K562 (cell line): ENCODE measurements at regions not wholly inside any gene's neighbourhood (a gene's known extent, or its start where the extent isn't known, plus 50 kb on each side); places are given as distances from the start of the nearest gene placed in this dataset.

Experiments
- ATAC-seq: fragments of 200-7000 bp; cut with Tn5 transposase; 3 replicates; pipeline ENCODE4 v1.9.1; 2020; ENCODE audit warnings: moderate library complexity
- BruUV-seq: library from RNA; stranded (reverse); fragments of 400-500 nt; replicated peaks from 2 replicates; lab custom pipeline; 2021; lab: Mats Ljungman, UMichigan
- CTCF ChIA-PET: fragments of 300-600 bp; formaldehyde crosslinking; extraction: SDS; loops from one replicate; lab custom pipeline; 2021; ENCODE audit warnings: low intra/inter-chr PET ratio; lab: Yijun Ruan, JAX
- POLR2A ChIA-PET: fragments of 300-600, 350-650 bp; sonication (Branson Sonifier 250); formaldehyde crosslinking; extraction: SDS; loops from one replicate; lab custom pipeline; 2021; ENCODE audit warnings: antibody characterized with exemption, inconsistent platforms; lab: Yijun Ruan, JAX
- DNase-seq, 4 experiments: peaks; one replicate each; pipeline versions ENCODE4 v3.0.0 to v3.0.0-alpha.2; 2011 to 2018; ENCODE audit warnings: low spot score in 3 of 4, mixed read lengths in 3 of 4; ENCODE audit errors: extremely low read depth in 1 of 4
- FAIRE-seq: peaks from 2 replicates; lab custom pipeline; 2011; peaks lifted over from hg19 to GRCh38; lab: Jason Lieb, UNC
- H2AFZ ChIP-seq: 2 replicates; pipeline ENCODE4 v1.6.0; 2011; ENCODE audit warnings: low read depth, low read length, control low read depth, inconsistent platforms
- H3K27ac ChIP-seq: fragments of 200-600 bp; 3 replicates; pipeline ENCODE4 v1.8.0; 2011; ENCODE audit warnings: low read depth, mild to moderate bottlenecking, control low read depth, inconsistent platforms, low read length, moderate library complexity, mixed read lengths; ENCODE audit errors: extremely low read depth
- H3K27me3 ChIP-seq, 2 experiments: fragments of 300-600 bp in 1 of 2; 2 replicates in 1 of 2; 3 replicates in 1 of 2; pipeline versions ENCODE4 v1.6.0 to v1.8.0; 2011; ENCODE audit warnings: inconsistent platforms in 2 of 2, low read length in 2 of 2, mild to moderate bottlenecking in 1 of 2, mixed read lengths in 1 of 2, moderate library complexity in 1 of 2; ENCODE audit not compliant: control insufficient read depth in 2 of 2, insufficient read depth in 2 of 2
- H3K36me3 ChIP-seq: fragments of 300-600 bp; 3 replicates; pipeline ENCODE4 v1.8.0; 2011; ENCODE audit warnings: mild to moderate bottlenecking, low read length, inconsistent platforms; ENCODE audit not compliant: control insufficient read depth, insufficient read depth
- H3K4me1 ChIP-seq, 2 experiments: fragments of 200-600 bp in 1 of 2; replicated peaks in 1 of 2; 2 replicates in 1 of 2; 3 replicates in 1 of 2; pipeline versions ENCODE4 v1.5.1 to v1.8.0; 2011; ENCODE audit warnings: inconsistent platforms in 2 of 2, low read length in 2 of 2, mild to moderate bottlenecking in 1 of 2, mixed read lengths in 1 of 2, moderate library complexity in 1 of 2; ENCODE audit not compliant: control insufficient read depth in 2 of 2, insufficient read depth in 2 of 2
- H3K4me2 ChIP-seq: 2 replicates; pipeline ENCODE4 v1.6.1; 2011; ENCODE audit warnings: low read length, control low read depth, inconsistent platforms, mixed read lengths; ENCODE audit not compliant: insufficient read depth
- H3K4me3 ChIP-seq: fragments of 200-600 bp; sonication (generic), shearing (Covaris generic); 2 replicates; pipeline ENCODE4 v1.5.1; 2016; ENCODE audit warnings: control low read depth, inconsistent platforms
- H3K79me2 ChIP-seq: fragments of 200-600 bp; 3 replicates; pipeline ENCODE4 v1.8.0; 2011; ENCODE audit warnings: low read length, inconsistent platforms; ENCODE audit not compliant: control insufficient read depth, insufficient read depth
- H3K9ac ChIP-seq, 2 experiments: 2 replicates each; pipeline versions ENCODE4 v1.6.0 to v1.6.1; 2011; ENCODE audit warnings: low read depth in 2 of 2, low read length in 2 of 2, control low read depth in 1 of 2, inconsistent platforms in 1 of 2, mild to moderate bottlenecking in 1 of 2, mixed read lengths in 1 of 2; ENCODE audit not compliant: insufficient read depth in 1 of 2
- H3K9me1 ChIP-seq: one replicate; pipeline ENCODE4 v1.6.0; 2011; ENCODE audit warnings: inconsistent platforms, mild to moderate bottlenecking, low read length, moderate library complexity; ENCODE audit not compliant: control insufficient read depth, insufficient read depth
- H3K9me3 ChIP-seq: replicated peaks from 2 replicates; pipeline ENCODE4 v1.5.1; 2011; ENCODE audit warnings: low read depth, low read length, inconsistent platforms; ENCODE audit not compliant: control insufficient read depth, insufficient read depth
- H4K20me1 ChIP-seq: replicated peaks from 2 replicates; pipeline ENCODE4 v1.6.1; 2011; ENCODE audit warnings: low read length, inconsistent platforms, mixed read lengths; ENCODE audit not compliant: control insufficient read depth, insufficient read depth
- ARHGAP35 ChIP-seq: fragments of 450-650 bp; IDR thresholded peaks from 2 replicates; pipeline ENCODE4 v1.6.1; 2018; ENCODE audit not compliant: partially characterized antibody
- CEBPB ChIP-seq: fragments of 450-650 bp; IDR thresholded peaks from 2 replicates; pipeline ENCODE4 v1.6.1; 2016; ENCODE audit warnings: missing genetic modification characterization, missing compliant biosample characterization
- CHD2 ChIP-seq: IDR thresholded peaks from 2 replicates; pipeline ENCODE4 v1.6.1; 2011; ENCODE audit warnings: low read depth, low read length
- DDX20 ChIP-seq: fragments of 450-650 bp; IDR thresholded peaks from 2 replicates; pipeline ENCODE4 v1.6.1; 2016; ENCODE audit warnings: missing genetic modification characterization, low read depth, mild to moderate bottlenecking, missing compliant biosample characterization, moderate library complexity
- ELF2 ChIP-seq: fragments of 250-450 bp; sonication (Bioruptor Pico); IDR thresholded peaks from 2 replicates; pipeline ENCODE4 v1.5.0; 2021; ENCODE audit warnings: mild to moderate bottlenecking
- IRF2 ChIP-seq: sonication (generic); formaldehyde crosslinking; IDR thresholded peaks from 2 replicates; pipeline ENCODE4 v1.8.1; 2022; ENCODE audit warnings: mild to moderate bottlenecking, missing genetic modification reagents
- KLF1 ChIP-seq: fragments of 450-650 bp; IDR thresholded peaks from 2 replicates; pipeline ENCODE4 v1.6.1; 2016; ENCODE audit warnings: missing genetic modification characterization, missing compliant biosample characterization
- MCM2 ChIP-seq: fragments of 450-650 bp; IDR thresholded peaks from 2 replicates; pipeline ENCODE4 v1.6.1; 2017; ENCODE audit warnings: low read depth, mild to moderate bottlenecking
- NFE2 ChIP-seq: IDR thresholded peaks from 2 replicates; pipeline ENCODE4 v1.6.1; 2014; ENCODE audit warnings: antibody characterized with exemption, low read depth
- NFYB ChIP-seq: IDR thresholded peaks from 2 replicates; pipeline ENCODE4 v1.6.1; 2011; ENCODE audit warnings: mild to moderate bottlenecking, moderate library complexity; ENCODE audit not compliant: insufficient read length; ENCODE audit errors: extremely low read depth
- NR3C1 ChIP-seq: sonication (generic); formaldehyde crosslinking; IDR thresholded peaks from 2 replicates; pipeline ENCODE4 v1.8.1; 2022; ENCODE audit warnings: missing genetic modification reagents
- POLR2AphosphoS2 ChIP-seq: IDR thresholded peaks from 2 replicates; pipeline ENCODE4 v1.6.1; 2012; ENCODE audit warnings: low read length, improper control_type of control experiment
- PURB ChIP-seq: sonication (generic); formaldehyde crosslinking; IDR thresholded peaks from 2 replicates; pipeline ENCODE4 v1.9.0; 2021; ENCODE audit warnings: low read depth, mild to moderate bottlenecking, missing genetic modification reagents
- PYGO2 ChIP-seq: fragments of 450-650 bp; IDR thresholded peaks from 2 replicates; pipeline ENCODE4 v1.6.1; 2016; ENCODE audit warnings: mild to moderate bottlenecking, missing genetic modification characterization, moderate library complexity, missing compliant biosample characterization
- RBM39 ChIP-seq: fragments of 200-400 bp; formaldehyde crosslinking; optimal IDR thresholded peaks from 2 replicates; pipeline ENCODE3; 2018; ENCODE audit warnings: low read depth, low read length
- SMARCE1 ChIP-seq: fragments of 450-650 bp; IDR thresholded peaks from 2 replicates; pipeline ENCODE4 v1.7.1; 2016; ENCODE audit warnings: mild to moderate bottlenecking
- STAT5A ChIP-seq: IDR thresholded peaks from 2 replicates; pipeline ENCODE4 v1.6.1; 2012; ENCODE audit warnings: low read length, inconsistent platforms, borderline replicate concordance
- U2AF1 ChIP-seq: fragments of 200-400 bp; formaldehyde crosslinking; optimal IDR thresholded peaks from 2 replicates; pipeline ENCODE3; 2017; ENCODE audit warnings: mild to moderate bottlenecking, low read depth, low read length, moderate library complexity
- ZC3H8 ChIP-seq: fragments of 450-650 bp; IDR thresholded peaks from 2 replicates; pipeline ENCODE4 v1.6.1; 2017
- ZFPM2 ChIP-seq: fragments of 250-450 bp; sonication (Bioruptor Pico); IDR thresholded peaks from 2 replicates; pipeline ENCODE4 v1.5.1; 2022; ENCODE audit warnings: mild to moderate bottlenecking
- ZNF668 ChIP-seq: fragments of 250-450 bp; sonication (Bioruptor Pico); IDR thresholded peaks from 2 replicates; pipeline ENCODE4 v1.8.0; 2022; ENCODE audit warnings: mild to moderate bottlenecking, inconsistent platforms
- ZNF77 ChIP-seq: fragments of 250-450 bp; sonication (Bioruptor Pico); IDR thresholded peaks from 2 replicates; pipeline ENCODE4 v1.5.0; 2020
- WGBS: fragments of 100-300 bp; shearing (Covaris generic); methylation state at CpG from one replicate; pipeline ENCODE4 v1.1.6; 2016; ENCODE audit warnings: low coverage, mixed read lengths; ENCODE audit not compliant: insufficient coverage; ENCODE audit errors: missing lambda C conversion rate; 5-methylcytosine and 5-hydroxymethylcytosine counted together
- in situ Hi-C: fragments of 300-500 bp; cut with MboI; formaldehyde crosslinking; loops from 4 replicates; pipeline ENCODE4 v1.15.0; 2018; ENCODE audit warnings: inconsistent platforms, mixed read lengths
- intact Hi-C: fragments of 100-400 bp; cut with micrococcal nuclease; formaldehyde crosslinking; loops from 2 replicates; pipeline ENCODE4 v1.14.2; 2022
- TF ChIP-seq, protein P1 (sequence below): IDR thresholded peaks from 2 replicates; pipeline ENCODE4 v1.6.1; 2012; ENCODE audit warnings: low read depth, low read length, improper control_type of control experiment, borderline replicate concordance
- TF ChIP-seq, protein P2 (sequence below): sonication (generic); formaldehyde crosslinking; IDR thresholded peaks from 2 replicates; pipeline ENCODE4 v1.5.0; 2020; ENCODE audit warnings: missing genetic modification reagents

DNA sequence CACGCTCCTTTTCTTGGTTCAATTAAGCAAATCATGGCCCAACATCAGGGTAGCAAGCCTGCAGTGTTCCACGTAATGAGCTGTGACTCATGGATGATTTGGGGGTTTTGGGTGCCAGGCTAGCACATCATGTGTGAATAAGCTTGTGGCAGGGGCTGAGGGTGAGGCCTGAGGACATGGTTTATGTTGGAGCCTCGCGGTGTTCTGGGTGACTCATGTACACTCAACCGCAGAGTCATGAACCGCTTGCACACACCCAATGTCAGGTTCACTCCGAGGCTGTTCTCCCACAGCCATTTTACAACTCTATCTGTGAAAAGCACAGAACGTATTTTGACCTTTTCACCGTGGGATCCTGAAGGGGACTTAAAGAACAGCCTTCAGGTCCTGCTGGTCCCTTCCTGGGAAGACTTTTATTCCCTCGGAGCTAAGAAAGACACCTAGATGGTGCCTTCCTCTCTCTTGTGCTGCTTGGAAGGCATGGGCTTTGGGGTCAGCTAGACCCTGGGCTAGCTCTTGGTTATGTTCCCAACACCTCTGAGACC is 139.9 kb upstream of the ZEB2 start (continued):
- TF ChIP-seq, protein P1, sequence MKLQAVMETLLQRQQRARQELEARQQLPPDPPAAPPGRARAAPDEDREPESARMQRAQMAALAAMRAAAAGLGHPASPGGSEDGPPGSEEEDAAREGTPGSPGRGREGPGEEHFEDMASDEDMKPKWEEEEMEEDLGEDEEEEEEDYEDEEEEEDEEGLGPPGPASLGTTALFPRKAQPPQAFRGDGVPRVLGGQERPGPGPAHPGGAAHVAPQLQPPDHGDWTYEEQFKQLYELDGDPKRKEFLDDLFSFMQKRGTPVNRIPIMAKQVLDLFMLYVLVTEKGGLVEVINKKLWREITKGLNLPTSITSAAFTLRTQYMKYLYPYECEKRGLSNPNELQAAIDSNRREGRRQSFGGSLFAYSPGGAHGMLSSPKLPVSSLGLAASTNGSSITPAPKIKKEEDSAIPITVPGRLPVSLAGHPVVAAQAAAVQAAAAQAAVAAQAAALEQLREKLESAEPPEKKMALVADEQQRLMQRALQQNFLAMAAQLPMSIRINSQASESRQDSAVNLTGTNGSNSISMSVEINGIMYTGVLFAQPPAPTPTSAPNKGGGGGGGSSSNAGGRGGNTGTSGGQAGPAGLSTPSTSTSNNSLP, result no peak
- TF ChIP-seq NFE2 (peak; percentile 75), U2AF1 (no peak), KLF1 (no peak), STAT5A (0 out of 2 replicates have a peak, but pooled peaks have one; percentile 25), PYGO2 (tag) (no peak; the same call in 1 of the 2 replicates), CHD2 (peak; percentile 69; the same call in 1 of the 2 replicates)

DNA sequence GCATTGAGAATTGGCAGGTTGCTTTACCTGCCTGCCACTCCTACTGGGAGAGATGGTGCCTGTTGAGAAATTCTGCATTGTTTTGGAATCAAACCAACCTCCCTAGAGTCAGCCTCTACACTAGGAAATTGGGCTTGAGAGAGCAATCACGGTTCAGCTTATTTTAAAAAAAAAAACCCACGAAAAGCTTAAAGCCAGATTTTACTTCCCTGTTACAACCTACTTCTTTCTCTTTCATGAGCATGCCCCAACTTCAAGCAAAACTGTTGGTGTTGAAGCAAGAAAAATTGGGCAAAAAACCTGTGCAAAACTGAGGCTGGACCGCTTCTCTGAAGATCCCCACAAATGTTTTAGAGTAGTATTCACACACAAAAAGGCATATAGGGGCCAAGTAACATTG is 134.6 kb upstream of the ZEB2 start:
- ATAC-seq (no peak), FAIRE-seq (no peak), DNase-seq (no peak)
- no peaks in the 10 kb centered on the region for H3K27me3 ChIP-seq
- no peak overlapping the region for H3K9ac ChIP-seq
- in situ Hi-C loops, result no loop called here
- ChIA-PET POLR2A (no interaction called here), CTCF (no interaction called here)
- no TSS peak for BruUV-seq
- no peaks in the 10 kb centered on the region for H3K9me3 ChIP-seq
- no peaks in the 10 kb centered on the region for H3K79me2 ChIP-seq
- no peak overlapping the region for H3K4me3 ChIP-seq
- no peaks in the 10 kb centered on the region for H3K9me1 ChIP-seq
- peak overlapping the region; percentile 47 for H2AFZ ChIP-seq
- H4K20me1 ChIP-seq, result no peaks in the 10 kb centered on the region
- no peaks in the 10 kb centered on the region for H3K36me3 ChIP-seq
- intact Hi-C loops, result no loop called here
- peaks cover under 1 to 5% of the 10 kb centered on the region in 2 experiments; a peak in 2 of 5 replicates for H3K4me1 ChIP-seq
- H3K4me2 ChIP-seq, result no peak overlapping the region
- 57% methylated on average over 3 of the region's 3 CpGs for WGBS
- H3K27ac ChIP-seq, result no peak overlapping the region
- TF ChIP-seq ZNF77 (CRISPR knock-in tag) (no peak), NR3C1 (CRISPR knock-in tag) (no peak), CEBPB (tag) (no peak), POLR2AphosphoS2 (no peak), NFYB (no peak), ZNF668 (no peak), PURB (no peak), ELF2 (CRISPR knock-in tag) (no peak), MCM2 (no peak), ZC3H8 (no peak), IRF2 (no peak), ZFPM2 (CRISPR knock-in tag) (no peak), RBM39 (no peak), ARHGAP35 (no peak), DDX20 (tag) (no peak), SMARCE1 (no peak)
- TF ChIP-seq, protein P2, sequence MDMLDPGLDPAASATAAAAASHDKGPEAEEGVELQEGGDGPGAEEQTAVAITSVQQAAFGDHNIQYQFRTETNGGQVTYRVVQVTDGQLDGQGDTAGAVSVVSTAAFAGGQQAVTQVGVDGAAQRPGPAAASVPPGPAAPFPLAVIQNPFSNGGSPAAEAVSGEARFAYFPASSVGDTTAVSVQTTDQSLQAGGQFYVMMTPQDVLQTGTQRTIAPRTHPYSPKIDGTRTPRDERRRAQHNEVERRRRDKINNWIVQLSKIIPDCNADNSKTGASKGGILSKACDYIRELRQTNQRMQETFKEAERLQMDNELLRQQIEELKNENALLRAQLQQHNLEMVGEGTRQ (CRISPR knock-in tag), result no peak
